Neural crest cell (in vitro differentiated cells): ENCODE measurements at regions not wholly inside any gene's neighbourhood (a gene's known extent, or its start where the extent isn't known, plus 50 kb on each side); places are given as distances from the start of the nearest gene placed in this dataset.
"Not testable (repeated sequence)": the region's sequence is repeated elsewhere in the genome, so short reads cannot be mapped to it uniquely, and the experiment has no call there.

Source experiments
- DNase-seq: peaks from one replicate; pipeline ENCODE4 v3.0.0; 2021; ENCODE audit warnings: low read depth, mixed read lengths, low spot score
- H3K27ac Mint-ChIP-seq: one replicate; pipeline ENCODE4 v1.8.0; 2021; ENCODE audit warnings: mild to moderate bottlenecking, mixed read lengths; ENCODE audit not compliant: unreplicated experiment
- H3K27me3 Mint-ChIP-seq: 2 replicates; pipeline ENCODE4 v1.8.0; 2021; ENCODE audit warnings: low read depth, mild to moderate bottlenecking, mixed read lengths
- H3K36me3 Mint-ChIP-seq: 2 replicates; pipeline ENCODE4 v1.8.0; 2021; ENCODE audit warnings: low read depth, mild to moderate bottlenecking, mixed read lengths
- H3K4me1 Mint-ChIP-seq: 2 replicates; pipeline ENCODE4 v1.8.0; 2021; ENCODE audit warnings: mixed read lengths
- H3K4me3 Mint-ChIP-seq: one replicate; pipeline ENCODE4 v1.8.0; 2021; ENCODE audit warnings: mild to moderate bottlenecking, mixed read lengths
- H3K9me3 Mint-ChIP-seq: 2 replicates; pipeline ENCODE4 v1.8.0; 2021; ENCODE audit warnings: mixed read lengths
- CTCF ChIP-seq: fragments of 200-600 bp; sonication (generic); conservative IDR thresholded peaks from 2 replicates; pipeline ENCODE4 v1.5.0; 2021; ENCODE audit warnings: antibody characterized with exemption, mild to moderate bottlenecking

- Mint-ChIP-seq H3K9me3 (peaks cover 13% of the 10 kb centered on the region), H3K36me3 (peaks cover 11% of the 10 kb centered on the region)
- DNase-seq, H3K27ac Mint-ChIP-seq, H3K4me1 Mint-ChIP-seq, H3K27me3 Mint-ChIP-seq, H3K4me3 Mint-ChIP-seq: not testable (repeated sequence)
Measured at GRCh38 chr4:183044924-183045640, 54.0 kb upstream of the WWC2 start.

- DNase-seq: no peak
- peaks cover 3% of the 10 kb centered on the region for H3K36me3 Mint-ChIP-seq
- no peaks in the 10 kb centered on the region for H3K27me3 Mint-ChIP-seq
- TF ChIP-seq CTCF: no peak
- no peaks in the 10 kb centered on the region for H3K4me1 Mint-ChIP-seq
- H3K9me3 Mint-ChIP-seq: peaks cover 10% of the 10 kb centered on the region
- H3K27ac Mint-ChIP-seq: no peak overlapping the region
- H3K4me3 Mint-ChIP-seq: no peak overlapping the region
Measured at GRCh38 chr4:183038436-183038835, 60.6 kb upstream of the WWC2 start.

GRCh38 chr4:183035726-183036415 lies 63.2 kb upstream of the WWC2 start:
- no peaks in the 10 kb centered on the region for H3K27me3 Mint-ChIP-seq
- TF ChIP-seq CTCF: no peak
- no peaks in the 10 kb centered on the region for H3K4me1 Mint-ChIP-seq
- no peak for DNase-seq
- no peak overlapping the region for H3K4me3 Mint-ChIP-seq
- H3K36me3 Mint-ChIP-seq: no peaks in the 10 kb centered on the region
- H3K27ac Mint-ChIP-seq: no peak overlapping the region
- peaks cover 7% of the 10 kb centered on the region for H3K9me3 Mint-ChIP-seq

DNA sequence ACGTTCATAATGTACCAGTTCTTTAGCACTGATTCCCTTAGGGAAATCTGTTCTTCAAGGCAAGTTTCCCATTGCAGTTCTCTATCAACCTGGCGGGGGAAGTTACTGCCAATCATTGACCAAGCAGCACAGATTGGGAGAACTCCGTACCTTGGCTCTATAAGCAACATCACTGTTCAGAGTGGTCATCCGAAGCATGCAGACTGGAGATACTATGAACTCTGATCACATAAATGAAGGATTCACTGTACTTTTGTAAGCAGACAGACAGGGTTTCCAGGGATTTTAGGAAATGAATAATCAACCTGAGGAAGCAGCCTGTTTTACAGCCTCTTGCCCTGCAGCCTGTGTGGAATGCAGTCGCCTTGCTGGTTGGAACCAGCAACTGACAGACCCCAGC lies 63.8 kb upstream of the WWC2 start:
- TF ChIP-seq CTCF: no peak
- Mint-ChIP-seq H3K36me3 (no peaks in the 10 kb centered on the region), H3K4me1 (no peaks in the 10 kb centered on the region), H3K27me3 (no peaks in the 10 kb centered on the region), H3K4me3 (no peak overlapping the region), H3K9me3 (peaks cover 7% of the 10 kb centered on the region), H3K27ac (no peak overlapping the region)
- DNase-seq: no peak

- H3K27ac Mint-ChIP-seq: no peak overlapping the region
- no peaks in the 10 kb centered on the region for H3K4me1 Mint-ChIP-seq
- peaks cover 3% of the 10 kb centered on the region for H3K9me3 Mint-ChIP-seq
- no peaks in the 10 kb centered on the region for H3K36me3 Mint-ChIP-seq
- no peaks in the 10 kb centered on the region for H3K27me3 Mint-ChIP-seq
- DNase-seq: no peak
- TF ChIP-seq CTCF: no peak
- no peak overlapping the region for H3K4me3 Mint-ChIP-seq
Measured at GRCh38 chr4:183030823-183031222, 68.2 kb upstream of the WWC2 start.

DNA sequence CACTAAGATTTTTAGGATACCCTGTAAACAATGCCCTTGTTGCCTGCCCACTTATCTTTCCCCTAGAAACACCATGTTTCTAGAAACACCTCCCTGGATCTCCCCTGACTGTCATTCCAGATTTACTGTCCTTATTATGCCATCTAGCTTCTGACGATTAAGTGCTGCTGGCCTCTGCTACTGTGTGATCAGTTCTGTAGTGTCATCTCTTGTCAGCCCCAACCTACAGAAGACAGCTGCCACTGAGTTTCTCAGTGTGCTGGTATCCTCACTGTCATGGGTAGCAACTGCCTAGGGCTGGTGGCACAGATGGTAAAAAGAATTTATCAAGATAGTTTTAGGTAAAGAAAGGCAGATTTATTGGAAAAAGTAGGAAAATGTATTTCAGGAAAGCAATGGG lies 68.7 kb upstream of the WWC2 start:
- no peaks in the 10 kb centered on the region for H3K27me3 Mint-ChIP-seq

More for the DNA sequence above, 68.7 kb upstream of the WWC2 start:
- TF ChIP-seq CTCF: no peak
- no peak overlapping the region for H3K27ac Mint-ChIP-seq
- H3K4me3 Mint-ChIP-seq: no peak overlapping the region
- no peak for DNase-seq
- H3K9me3 Mint-ChIP-seq: peaks cover 3% of the 10 kb centered on the region
- H3K36me3 Mint-ChIP-seq: no peaks in the 10 kb centered on the region
- H3K4me1 Mint-ChIP-seq: no peaks in the 10 kb centered on the region
